ENCODE measurements at regions not wholly inside any gene's neighbourhood (a gene's known extent, or its start where the extent isn't known, plus 50 kb on each side); places are given as distances from the start of the nearest gene placed in this dataset.
A peak's percentile ranks its signal among the peaks of the same experiment; 100 is the strongest.

- Histone ChIP-seq H3K4me1 (no peaks in the 10 kb centered on the region), H3K27me3 (no peaks in the 10 kb centered on the region), H3K4me3 (replicated peaks in 1 of 3) (no peak overlapping the region), H3K27ac (no peak overlapping the region), H3K36me3 (no peaks in the 10 kb centered on the region), H3K9me3 (no peaks in the 10 kb centered on the region)
- TF ChIP-seq, protein P1, sequence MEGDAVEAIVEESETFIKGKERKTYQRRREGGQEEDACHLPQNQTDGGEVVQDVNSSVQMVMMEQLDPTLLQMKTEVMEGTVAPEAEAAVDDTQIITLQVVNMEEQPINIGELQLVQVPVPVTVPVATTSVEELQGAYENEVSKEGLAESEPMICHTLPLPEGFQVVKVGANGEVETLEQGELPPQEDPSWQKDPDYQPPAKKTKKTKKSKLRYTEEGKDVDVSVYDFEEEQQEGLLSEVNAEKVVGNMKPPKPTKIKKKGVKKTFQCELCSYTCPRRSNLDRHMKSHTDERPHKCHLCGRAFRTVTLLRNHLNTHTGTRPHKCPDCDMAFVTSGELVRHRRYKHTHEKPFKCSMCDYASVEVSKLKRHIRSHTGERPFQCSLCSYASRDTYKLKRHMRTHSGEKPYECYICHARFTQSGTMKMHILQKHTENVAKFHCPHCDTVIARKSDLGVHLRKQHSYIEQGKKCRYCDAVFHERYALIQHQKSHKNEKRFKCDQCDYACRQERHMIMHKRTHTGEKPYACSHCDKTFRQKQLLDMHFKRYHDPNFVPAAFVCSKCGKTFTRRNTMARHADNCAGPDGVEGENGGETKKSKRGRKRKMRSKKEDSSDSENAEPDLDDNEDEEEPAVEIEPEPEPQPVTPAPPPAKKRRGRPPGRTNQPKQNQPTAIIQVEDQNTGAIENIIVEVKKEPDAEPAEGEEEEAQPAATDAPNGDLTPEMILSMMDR (IDR thresholded peaks at IDR 0.05): no peak
- TF ChIP-seq POLR2A (IDR thresholded peaks at IDR 0.05): no peak
- no peak for DNase-seq
- intact Hi-C loops (cut with DNase I): no loop called here
These were observed 265.3 kb downstream of the KLF13 start for GRCh38 chr15:31591908-31592307.

DNA sequence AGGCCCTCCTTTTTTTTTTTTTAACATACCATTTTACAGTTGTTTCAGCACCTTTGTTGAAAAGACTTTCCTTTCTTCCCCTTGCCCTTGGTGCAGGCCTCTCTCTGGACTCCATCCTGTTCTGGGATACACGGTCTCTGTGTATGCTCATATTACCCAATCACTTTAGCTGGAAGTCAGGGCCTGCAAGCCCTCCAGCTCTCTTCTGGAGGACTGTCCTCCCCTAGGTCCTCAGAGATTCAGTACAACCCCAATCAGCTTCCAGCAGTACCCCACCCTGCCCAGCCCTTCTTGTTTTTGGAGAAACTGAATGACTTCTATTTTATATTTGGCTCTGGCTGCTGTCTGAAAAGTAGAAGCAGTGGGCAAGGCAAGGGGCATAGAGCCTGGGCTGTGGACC is 270.8 kb downstream of the KLF13 start:
- no peak overlapping the region for H3K27ac ChIP-seq
- no peaks in the 10 kb centered on the region for H3K27me3 ChIP-seq
- TF ChIP-seq POLR2A (IDR thresholded peaks at IDR 0.05): no peak
- TF ChIP-seq, protein P1 (IDR thresholded peaks at IDR 0.05): no peak
- intact Hi-C loops (cut with DNase I): no loop called here
- peaks cover 0 to 10% of the 10 kb centered on the region in 2 donors for H3K4me1 ChIP-seq
- H3K4me3 ChIP-seq (replicated peaks in 1 of 3): no peak overlapping the region
- no peak for DNase-seq
- no peaks in the 10 kb centered on the region for H3K36me3 ChIP-seq
- no peaks in the 10 kb centered on the region for H3K9me3 ChIP-seq
- 84 to 86% methylated on average over 1 of the region's 1 CpG for WGBS, 2 donors

- intact Hi-C loops (cut with DNase I): no loop called here
- 20% methylated on average over 2 to 7 of the region's 7 CpGs for WGBS, 2 donors
- TF ChIP-seq, protein P1 (IDR thresholded peaks at IDR 0.05): no peak
- TF ChIP-seq POLR2A (IDR thresholded peaks at IDR 0.05): no peak
- no peak overlapping the region for H3K4me3 ChIP-seq (replicated peaks in 1 of 3)
- peaks cover 0 to 10% of the 10 kb centered on the region in 2 donors for H3K4me1 ChIP-seq
- H3K27ac ChIP-seq: no peak overlapping the region
- peak; percentile 54 to 71 for DNase-seq
- H3K36me3 ChIP-seq: no peaks in the 10 kb centered on the region
- H3K9me3 ChIP-seq: no peaks in the 10 kb centered on the region
- no peaks in the 10 kb centered on the region for H3K27me3 ChIP-seq
These were observed 272.0 kb downstream of the KLF13 start for GRCh38 chr15:31598620-31599019.

DNA sequence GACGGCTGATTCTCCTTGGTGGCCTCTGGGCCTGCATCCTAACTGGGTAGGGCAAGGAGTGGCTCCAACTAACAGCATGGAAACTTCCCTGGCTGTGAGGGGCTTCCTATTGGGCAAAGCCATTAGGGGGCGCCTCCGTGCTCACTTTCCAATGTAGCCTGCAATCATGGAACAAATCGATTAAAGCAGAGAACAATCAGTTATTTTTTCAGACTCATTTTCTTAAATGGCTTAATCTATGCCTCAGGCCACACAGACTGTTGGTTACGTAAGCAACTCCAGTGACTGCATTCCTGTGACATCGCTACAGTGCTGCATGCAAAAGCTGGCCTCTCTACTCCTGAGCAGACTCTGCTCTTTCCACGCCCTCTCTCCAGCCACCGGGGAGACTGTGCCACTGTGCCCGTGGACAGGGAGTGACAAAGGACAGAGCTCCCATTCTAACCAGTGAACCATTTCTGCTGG is 278.9 kb downstream of the KLF13 start:
- 43 to 60% methylated on average over 9 of the region's 9 CpGs for WGBS, 2 donors
- no peak for TF ChIP-seq POLR2A (IDR thresholded peaks at IDR 0.05)
- TF ChIP-seq, protein P1 (IDR thresholded peaks at IDR 0.05): peak in 1 of 6 experiments; percentile 7
- peak; percentile 21 to 54 for DNase-seq

GRCh38 chr15:31606194-31606669 is 279.6 kb downstream of the KLF13 start:
- no peaks in the 10 kb centered on the region for H3K36me3 ChIP-seq
- H3K4me1 ChIP-seq: peaks cover 6 to 18% of the 10 kb centered on the region in 2 donors
- H3K4me3 ChIP-seq (replicated peaks in 1 of 3): no peak overlapping the region
- H3K9me3 ChIP-seq: no peaks in the 10 kb centered on the region
- intact Hi-C loops (cut with DNase I): no loop called here
- no peak overlapping the region for H3K27ac ChIP-seq
- no peak for DNase-seq
- TF ChIP-seq POLR2A (IDR thresholded peaks at IDR 0.05): no peak
- TF ChIP-seq, protein P1 (IDR thresholded peaks at IDR 0.05): no peak
- 91 to 95% methylated on average over 5 of the region's 5 CpGs for WGBS, 2 donors
- no peaks in the 10 kb centered on the region for H3K27me3 ChIP-seq

More for the DNA sequence above, 278.9 kb downstream of the KLF13 start:
- no peaks in the 10 kb centered on the region for H3K27me3 ChIP-seq
- intact Hi-C loops (cut with DNase I): no loop called here
- H3K36me3 ChIP-seq: no peaks in the 10 kb centered on the region
- peaks cover 6 to 18% of the 10 kb centered on the region in 2 donors for H3K4me1 ChIP-seq
- H3K4me3 ChIP-seq (replicated peaks in 1 of 3): no peak overlapping the region
- no peaks in the 10 kb centered on the region for H3K9me3 ChIP-seq
- H3K27ac ChIP-seq: no peak overlapping the region

Data from thyroid gland (tissue), 4 donors.